Stimulated activated CD4-positive, alpha-beta T cell treated with anti-CD3 and anti-CD28 coated beads, Interleukin-12 subunit alpha, Interleukin-12 subunit beta, amount 100 ng/mL, for 48 hours (primary cell): ENCODE measurements at regions not wholly inside any gene's neighbourhood (a gene's known extent, or its start where the extent isn't known, plus 50 kb on each side); places are given as distances from the start of the nearest gene placed in this dataset.

ENCODE experiments used
- DNase-seq, 3 donors: peaks; one replicate each; pipeline ENCODE4 v3.0.0-alpha.2; 2020; ENCODE audit warnings: low read depth in 2 of 3, low spot score in 1 of 3

DNA sequence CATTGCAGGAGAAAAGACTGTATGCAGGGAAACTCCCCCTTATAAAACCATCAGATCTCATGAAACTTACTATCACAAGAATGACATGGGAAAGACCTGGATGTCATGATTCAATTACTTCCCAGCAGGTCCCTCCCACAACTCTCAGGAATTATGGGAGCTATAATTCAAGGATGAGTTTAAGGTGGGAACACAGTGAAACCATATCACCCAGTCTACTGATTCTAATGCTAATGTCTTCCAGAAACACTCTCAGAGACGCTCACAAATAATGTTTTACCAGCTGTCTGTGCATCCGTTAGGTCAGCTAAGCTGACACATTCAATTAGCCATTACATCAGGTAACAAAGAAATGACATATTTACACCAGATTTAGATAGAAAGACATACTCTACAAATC lies 637.9 kb downstream of the NLGN4Y start:
- no peak for DNase-seq

- DNase-seq, result no peak
Measured at GRCh38 chrY:15179890-15180289, 655.6 kb downstream of the NLGN4Y start.

- no peak for DNase-seq
Measured at GRCh38 chrY:15229056-15229455, 704.7 kb downstream of the NLGN4Y start.

GRCh38 chrY:15239596-15240132 lies 715.3 kb downstream of the NLGN4Y start:
- no peak for DNase-seq

GRCh38 chrY:15259286-15259685 lies 735.0 kb downstream of the NLGN4Y start:
- DNase-seq, result no peak

DNA sequence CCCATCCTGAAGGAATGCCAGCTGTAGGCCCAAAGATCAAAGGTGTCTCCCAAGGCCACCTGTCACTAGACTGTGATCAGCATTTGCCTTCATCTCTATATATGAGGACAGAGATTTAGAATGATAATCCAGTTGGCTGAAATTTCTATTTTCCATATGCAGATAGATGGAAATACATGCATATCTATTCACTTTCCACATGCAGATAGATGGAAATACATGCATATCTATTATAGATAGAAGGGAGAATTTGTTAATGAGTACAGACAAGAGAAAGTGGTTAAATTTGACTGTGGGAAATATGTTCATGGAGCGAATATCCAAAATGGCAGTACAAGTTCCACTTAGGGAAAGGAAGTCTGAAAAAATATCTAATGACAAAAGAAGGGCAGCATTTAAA lies 762.2 kb downstream of the NLGN4Y start:
- DNase-seq, result no peak

DNA sequence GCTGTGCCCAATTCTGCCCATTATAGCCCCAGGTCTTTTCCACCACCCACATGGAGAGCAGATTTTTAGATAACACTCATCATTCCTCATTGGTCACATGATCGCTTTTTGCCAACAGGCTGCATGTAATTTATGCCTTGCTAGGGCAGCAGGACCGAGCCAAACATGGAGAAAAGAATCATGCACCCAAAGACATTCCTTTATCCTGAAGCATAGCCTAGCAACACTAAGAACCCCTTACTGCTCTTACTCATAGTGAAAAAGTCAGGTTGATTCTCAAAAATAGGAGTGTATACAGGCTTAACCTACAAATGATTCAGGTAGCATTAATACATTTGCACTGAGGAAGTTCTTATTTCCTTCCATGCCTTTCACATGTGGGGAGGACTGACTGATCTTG lies 765.5 kb downstream of the NLGN4Y start:
- no peak for DNase-seq

- DNase-seq, result no peak
Measured at GRCh38 chrY:15292881-15293280, 768.6 kb downstream of the NLGN4Y start.

- no peak for DNase-seq
Measured at GRCh38 chrY:15301879-15302278, 777.5 kb downstream of the NLGN4Y start.

DNA sequence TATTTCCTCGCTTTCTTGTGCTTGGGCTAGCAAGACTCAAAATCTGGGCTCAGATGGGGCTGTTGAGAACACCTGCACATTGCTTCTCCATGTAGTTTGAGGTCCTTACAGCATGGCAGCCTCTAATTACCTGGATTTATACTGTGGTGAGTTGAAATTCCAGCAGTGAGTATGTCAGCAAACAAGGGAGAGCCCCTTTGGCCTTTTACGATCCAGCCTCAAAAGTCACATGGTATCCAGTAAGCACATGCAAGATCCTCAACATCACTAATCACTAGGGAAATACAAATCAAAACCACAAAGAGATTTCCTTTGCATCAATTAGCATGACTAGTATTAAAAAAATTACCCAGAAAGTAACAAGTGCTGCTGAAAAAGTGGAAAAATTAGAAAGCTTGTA lies 787.8 kb downstream of the NLGN4Y start:
- DNase-seq, result no peak

- DNase-seq, result no peak
Measured at GRCh38 chrY:15324189-15324588, 799.9 kb downstream of the NLGN4Y start.

DNA sequence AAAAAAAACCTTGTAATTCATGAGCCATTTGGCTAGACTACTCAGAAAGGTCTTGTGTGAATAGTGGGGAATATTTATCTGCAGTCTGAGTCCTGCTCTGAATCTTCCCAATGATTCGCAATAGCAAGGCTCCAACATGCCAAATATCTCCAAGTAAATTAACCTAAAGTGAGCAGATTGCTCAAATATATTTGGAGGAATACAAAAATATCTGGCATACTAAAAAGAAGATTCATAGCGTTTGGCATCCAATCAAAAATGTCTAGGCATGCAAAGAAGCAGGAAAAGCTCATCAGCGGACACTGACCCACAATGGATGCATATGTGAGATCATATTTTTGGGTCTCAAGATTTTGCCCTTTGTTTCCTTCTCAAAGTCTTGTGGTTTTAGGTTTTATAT lies 800.9 kb downstream of the NLGN4Y start:
- no peak for DNase-seq

DNA sequence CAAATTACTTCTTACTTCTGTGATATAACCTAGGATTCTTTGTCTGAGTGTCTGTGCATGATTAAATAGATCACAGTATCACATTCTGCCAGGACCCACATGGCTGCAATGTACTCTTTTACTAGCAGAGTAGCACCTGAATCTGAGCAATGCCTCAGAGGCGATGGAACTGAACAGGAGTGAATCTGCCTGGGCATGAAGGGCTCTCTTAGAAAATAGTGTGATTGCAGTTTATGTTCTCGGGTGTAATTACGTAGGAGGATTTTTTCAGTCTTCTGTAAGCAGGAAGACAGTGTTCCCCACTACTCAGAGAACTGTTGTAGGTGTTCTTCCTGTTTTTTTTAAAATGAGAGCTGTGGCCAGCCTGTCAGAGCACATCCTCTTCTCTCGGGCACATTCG lies 802.3 kb downstream of the NLGN4Y start:
- no peak for DNase-seq

DNA sequence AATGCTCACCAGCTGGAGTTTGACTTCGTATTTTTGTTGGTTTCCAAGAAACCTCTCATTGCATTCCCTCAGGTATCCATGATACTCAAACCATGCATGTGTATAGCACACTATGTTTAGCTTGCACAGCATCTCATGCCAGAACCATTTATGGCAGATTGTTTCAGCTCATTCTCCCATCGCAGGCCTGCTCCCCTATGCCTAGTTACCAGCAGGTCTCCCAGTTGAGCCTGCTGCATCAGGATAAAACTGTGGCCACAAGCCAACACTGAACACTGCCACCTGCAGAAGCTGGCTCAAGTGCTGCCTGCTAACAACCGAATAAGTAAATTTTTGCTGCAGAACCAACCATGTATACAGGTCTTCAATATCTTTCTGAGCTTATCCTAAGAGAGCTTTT lies 804.5 kb downstream of the NLGN4Y start:
- DNase-seq, result no peak

DNA sequence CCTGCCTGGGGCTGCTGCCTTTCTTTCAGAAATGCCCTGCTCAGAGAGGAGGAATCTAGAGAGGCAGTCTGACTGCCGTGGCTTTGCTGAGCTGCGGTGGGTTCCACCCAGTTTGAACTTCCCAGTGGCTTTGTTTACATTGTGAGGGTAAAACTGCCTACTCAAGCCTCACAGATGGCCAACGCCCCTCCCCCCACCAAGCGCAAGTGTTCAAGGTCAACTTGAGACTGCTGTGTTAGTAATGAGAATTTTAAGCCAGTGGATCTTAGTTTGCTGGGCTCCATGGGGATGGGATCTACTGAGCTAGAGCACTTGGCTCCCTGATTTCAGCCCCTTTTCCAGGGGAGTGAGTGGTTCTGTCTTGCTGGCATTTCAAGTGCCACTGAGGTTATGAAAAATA lies 819.2 kb downstream of the NLGN4Y start:
- no peak for DNase-seq

DNA sequence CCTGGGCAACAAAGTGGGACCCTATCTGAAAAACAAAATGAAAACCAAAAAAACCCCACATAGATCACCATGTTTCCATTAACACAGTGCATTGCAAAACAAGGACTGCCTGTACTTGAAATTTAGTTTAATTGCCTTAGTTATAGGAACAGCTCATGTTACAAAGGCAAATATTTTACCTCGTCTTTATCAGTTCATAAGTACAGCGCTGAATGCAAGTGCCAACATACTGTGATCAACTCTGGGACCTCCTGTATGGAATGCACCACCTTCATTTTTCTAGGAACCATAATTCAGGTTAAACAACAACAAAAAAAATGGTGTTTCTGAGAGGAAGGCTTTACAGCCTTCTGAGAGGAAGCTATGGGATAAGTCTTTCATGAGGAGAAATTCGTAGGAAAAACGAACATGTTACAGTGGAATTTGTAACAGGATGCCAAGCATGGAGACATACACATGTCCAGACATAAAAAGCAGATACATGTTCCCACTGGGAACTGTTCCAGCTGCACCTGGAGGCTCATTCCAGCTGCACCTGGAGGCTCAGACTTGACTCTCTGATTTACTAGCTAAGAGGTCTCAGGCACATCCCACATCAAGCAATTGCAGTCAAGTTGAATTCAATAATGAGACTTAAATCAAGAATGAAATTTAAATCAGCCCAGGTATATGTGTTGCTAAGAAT lies 821.3 kb downstream of the NLGN4Y start:
- no peak for DNase-seq

DNA sequence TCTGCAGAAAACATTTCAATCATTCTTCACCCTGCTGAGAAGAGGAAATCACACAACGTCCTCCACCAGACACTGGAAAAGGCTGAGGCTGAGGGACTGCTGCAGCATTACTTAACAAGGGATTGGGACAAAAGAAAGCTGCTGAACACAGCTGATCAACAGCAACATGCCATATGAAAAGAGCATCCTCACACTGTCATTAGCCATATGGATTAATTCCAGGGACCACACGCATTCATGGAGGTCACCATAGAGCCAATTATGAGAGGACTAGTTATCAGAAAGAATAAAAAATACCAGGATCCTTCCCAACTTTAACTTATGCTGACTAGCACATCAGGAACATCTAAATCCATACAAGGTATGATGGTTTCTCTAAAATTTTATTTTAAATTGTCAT lies 825.0 kb downstream of the NLGN4Y start:
- no peak for DNase-seq

GRCh38 chrY:15355321-15355720 lies 831.0 kb downstream of the NLGN4Y start:
- no peak for DNase-seq

- no peak for DNase-seq
Measured at GRCh38 chrY:15360471-15360870, 836.1 kb downstream of the NLGN4Y start.

- no peak for DNase-seq
Measured at GRCh38 chrY:15364996-15365395, 840.7 kb downstream of the NLGN4Y start.

DNA sequence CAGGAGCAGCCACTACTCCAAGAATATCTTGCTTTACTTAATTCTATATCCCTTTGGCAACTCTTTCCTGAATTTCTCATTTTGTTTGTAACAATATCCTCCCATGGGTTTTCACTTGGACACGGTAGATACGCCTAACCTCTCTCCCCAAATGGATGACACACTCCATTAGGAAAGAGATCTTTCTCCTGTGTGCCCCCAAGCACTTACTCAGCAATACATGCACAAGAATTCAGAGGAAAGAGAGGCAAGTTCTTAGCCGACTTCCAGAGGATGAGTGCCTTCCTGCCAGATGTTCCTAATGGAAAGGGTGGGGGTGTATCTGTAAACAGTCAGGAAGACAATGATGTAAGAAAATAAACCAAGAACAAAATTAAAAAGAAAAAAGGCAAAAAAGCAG lies 844.5 kb downstream of the NLGN4Y start:
- no peak for DNase-seq

- no peak for DNase-seq
Measured at GRCh38 chrY:15385178-15385577, 860.8 kb downstream of the NLGN4Y start.

- DNase-seq, result no peak
Measured at GRCh38 chrY:15397556-15398280, 873.4 kb downstream of the NLGN4Y start.
